ENCODE measurements at regions not wholly inside any gene's neighbourhood (a gene's known extent, or its start where the extent isn't known, plus 50 kb on each side); places are given as distances from the start of the nearest gene placed in this dataset.

DNA sequence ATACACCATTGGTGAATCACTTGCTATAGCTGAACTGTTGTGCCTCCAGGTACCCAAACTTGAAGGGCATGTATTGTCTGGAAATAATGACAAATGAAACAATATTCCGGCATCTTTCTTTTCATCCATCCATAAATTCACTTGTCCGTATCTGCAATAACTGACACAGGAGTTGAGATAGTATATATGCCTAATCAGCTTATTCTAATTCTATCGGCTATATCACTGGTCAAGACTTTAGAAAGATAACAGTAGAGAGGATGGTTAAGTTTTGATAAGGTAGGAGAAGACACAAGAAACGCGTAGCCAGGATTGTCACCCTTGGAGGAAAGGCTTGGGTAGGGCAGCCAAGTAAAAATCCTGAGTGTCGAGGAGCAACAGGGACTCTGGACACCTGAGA lies 1634.6 kb upstream of the CELF4 start:
- TF ChIP-seq NRF1 (IDR thresholded peaks at IDR 0.05; ENCODE audit: low read depth, low read length) (no peak), CBX5 (IDR thresholded peaks at IDR 0.05; ENCODE audit: low read depth, low read length) (no peak), SIN3A (conservative IDR thresholded peaks at IDR 0.05 in 1 of 2, IDR thresholded peaks at IDR 0.05 in 1 of 2; ENCODE audit: low read depth in 1 of 2, low read length in 2 of 2) (no peak), RFX5 (IDR thresholded peaks at IDR 0.05; ENCODE audit: borderline replicate concordance, low read depth, low read length) (no peak), POLR2AphosphoS5 (IDR thresholded peaks at IDR 0.05; ENCODE audit: low read depth, low read length) (no peak), ZNF274 (IDR thresholded peaks at IDR 0.05; ENCODE audit: borderline replicate concordance, extremely low read depth, low read length) (no peak), HDAC2 (IDR thresholded peaks at IDR 0.05; ENCODE audit: borderline replicate concordance in 1 of 2, low read depth in 2 of 2, low read length in 2 of 2) (no peak), TCF12 (IDR thresholded peaks at IDR 0.05; ENCODE audit: low read depth, low read length) (no peak)
- TF ChIP-seq, protein P1, sequence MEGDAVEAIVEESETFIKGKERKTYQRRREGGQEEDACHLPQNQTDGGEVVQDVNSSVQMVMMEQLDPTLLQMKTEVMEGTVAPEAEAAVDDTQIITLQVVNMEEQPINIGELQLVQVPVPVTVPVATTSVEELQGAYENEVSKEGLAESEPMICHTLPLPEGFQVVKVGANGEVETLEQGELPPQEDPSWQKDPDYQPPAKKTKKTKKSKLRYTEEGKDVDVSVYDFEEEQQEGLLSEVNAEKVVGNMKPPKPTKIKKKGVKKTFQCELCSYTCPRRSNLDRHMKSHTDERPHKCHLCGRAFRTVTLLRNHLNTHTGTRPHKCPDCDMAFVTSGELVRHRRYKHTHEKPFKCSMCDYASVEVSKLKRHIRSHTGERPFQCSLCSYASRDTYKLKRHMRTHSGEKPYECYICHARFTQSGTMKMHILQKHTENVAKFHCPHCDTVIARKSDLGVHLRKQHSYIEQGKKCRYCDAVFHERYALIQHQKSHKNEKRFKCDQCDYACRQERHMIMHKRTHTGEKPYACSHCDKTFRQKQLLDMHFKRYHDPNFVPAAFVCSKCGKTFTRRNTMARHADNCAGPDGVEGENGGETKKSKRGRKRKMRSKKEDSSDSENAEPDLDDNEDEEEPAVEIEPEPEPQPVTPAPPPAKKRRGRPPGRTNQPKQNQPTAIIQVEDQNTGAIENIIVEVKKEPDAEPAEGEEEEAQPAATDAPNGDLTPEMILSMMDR (IDR thresholded peaks at IDR 0.05; ENCODE audit: control extremely low read depth in 1 of 3, insufficient read depth in 1 of 3, low read depth in 1 of 3, low read length in 3 of 3) = no peak
- TF ChIP-seq, protein P2, sequence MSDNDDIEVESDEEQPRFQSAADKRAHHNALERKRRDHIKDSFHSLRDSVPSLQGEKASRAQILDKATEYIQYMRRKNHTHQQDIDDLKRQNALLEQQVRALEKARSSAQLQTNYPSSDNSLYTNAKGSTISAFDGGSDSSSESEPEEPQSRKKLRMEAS (IDR thresholded peaks at IDR 0.05) = no peak

All from H1 (cell line).